ENCODE measurements at regions not wholly inside any gene's neighbourhood (a gene's known extent, or its start where the extent isn't known, plus 50 kb on each side); places are given as distances from the start of the nearest gene placed in this dataset.

DNA sequence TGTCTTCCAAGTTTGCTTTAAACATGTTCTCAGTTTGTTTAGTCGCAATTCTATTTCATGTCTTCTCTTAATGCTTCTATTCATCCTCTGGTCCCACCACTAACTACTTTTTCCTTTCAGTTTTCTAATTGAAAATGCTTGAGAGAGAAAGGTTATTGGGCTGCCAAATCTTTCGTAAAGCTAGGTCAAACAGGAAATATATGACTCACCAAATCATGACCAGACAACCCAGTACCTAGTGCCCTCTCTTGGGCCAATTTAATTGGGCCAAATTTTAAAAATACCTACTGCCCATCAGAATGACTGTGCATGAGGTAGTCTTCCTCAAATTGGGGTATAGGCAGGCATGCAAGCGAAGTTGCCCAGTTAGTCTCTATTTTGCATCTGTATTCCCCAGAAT lies 295.4 kb upstream of the PBX1 start:
- H3K27ac ChIP-seq (ENCODE audit: low read depth, low read length) = no peak overlapping the region
- H4K20me1 ChIP-seq (ENCODE audit: insufficient read depth, low read length) = no peaks in the 10 kb centered on the region
- TF ChIP-seq, protein P1, sequence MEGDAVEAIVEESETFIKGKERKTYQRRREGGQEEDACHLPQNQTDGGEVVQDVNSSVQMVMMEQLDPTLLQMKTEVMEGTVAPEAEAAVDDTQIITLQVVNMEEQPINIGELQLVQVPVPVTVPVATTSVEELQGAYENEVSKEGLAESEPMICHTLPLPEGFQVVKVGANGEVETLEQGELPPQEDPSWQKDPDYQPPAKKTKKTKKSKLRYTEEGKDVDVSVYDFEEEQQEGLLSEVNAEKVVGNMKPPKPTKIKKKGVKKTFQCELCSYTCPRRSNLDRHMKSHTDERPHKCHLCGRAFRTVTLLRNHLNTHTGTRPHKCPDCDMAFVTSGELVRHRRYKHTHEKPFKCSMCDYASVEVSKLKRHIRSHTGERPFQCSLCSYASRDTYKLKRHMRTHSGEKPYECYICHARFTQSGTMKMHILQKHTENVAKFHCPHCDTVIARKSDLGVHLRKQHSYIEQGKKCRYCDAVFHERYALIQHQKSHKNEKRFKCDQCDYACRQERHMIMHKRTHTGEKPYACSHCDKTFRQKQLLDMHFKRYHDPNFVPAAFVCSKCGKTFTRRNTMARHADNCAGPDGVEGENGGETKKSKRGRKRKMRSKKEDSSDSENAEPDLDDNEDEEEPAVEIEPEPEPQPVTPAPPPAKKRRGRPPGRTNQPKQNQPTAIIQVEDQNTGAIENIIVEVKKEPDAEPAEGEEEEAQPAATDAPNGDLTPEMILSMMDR (IDR thresholded peaks at IDR 0.05; ENCODE audit: extremely low read depth, low read depth, low read length) = no peak
- no peaks in the 10 kb centered on the region for H3K4me1 ChIP-seq (ENCODE audit: insufficient read depth, low read length)
- H3K9me3 ChIP-seq (ENCODE audit: low read depth, low read length) = no peaks in the 10 kb centered on the region
- no peak overlapping the region for H3K4me3 ChIP-seq (ENCODE audit: insufficient read depth, low read length)
- H3K79me2 ChIP-seq (ENCODE audit: insufficient read depth, low read length) = no peaks in the 10 kb centered on the region
- no peak for DNase-seq (ENCODE audit: insufficient read length, low spot score, missing footprints)
- no peaks in the 10 kb centered on the region for H3K36me3 ChIP-seq (ENCODE audit: insufficient read depth, low read length)
- no peaks in the 10 kb centered on the region for H3K27me3 ChIP-seq (ENCODE audit: insufficient read depth, low read length)
- H3K4me2 ChIP-seq (ENCODE audit: insufficient read depth, low read length) = no peak overlapping the region
- no peak overlapping the region for H2AFZ ChIP-seq (ENCODE audit: low read length)

DNA sequence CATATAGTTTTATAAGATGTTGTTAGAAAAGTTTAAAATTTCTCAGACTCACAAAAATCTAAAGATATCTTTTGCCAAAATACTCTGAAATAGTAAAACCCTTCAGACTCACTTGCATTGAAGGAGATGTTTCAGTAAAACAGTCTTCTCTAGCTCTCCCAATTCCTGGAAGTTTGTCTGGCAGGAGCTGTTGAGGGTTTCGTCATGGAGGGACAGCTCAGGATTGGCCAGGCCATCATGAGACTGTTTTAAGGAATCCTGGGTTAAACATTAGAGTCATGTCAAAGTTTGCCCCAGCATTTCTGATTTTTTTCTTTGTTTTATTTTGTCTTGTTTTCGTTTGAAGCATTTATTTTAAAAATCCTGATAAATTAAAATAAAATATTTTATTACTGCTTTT lies 293.8 kb upstream of the PBX1 start:
- DNase-seq (ENCODE audit: insufficient read length, low spot score, missing footprints) = no peak
- no peak overlapping the region for H3K4me2 ChIP-seq (ENCODE audit: insufficient read depth, low read length)
- H3K4me1 ChIP-seq (ENCODE audit: insufficient read depth, low read length) = no peaks in the 10 kb centered on the region
- H2AFZ ChIP-seq (ENCODE audit: low read length) = no peak overlapping the region
- H3K27me3 ChIP-seq (ENCODE audit: insufficient read depth, low read length) = no peaks in the 10 kb centered on the region
- no peaks in the 10 kb centered on the region for H3K9me3 ChIP-seq (ENCODE audit: low read depth, low read length)
- no peak overlapping the region for H3K4me3 ChIP-seq (ENCODE audit: insufficient read depth, low read length)
- H3K27ac ChIP-seq (ENCODE audit: low read depth, low read length) = no peak overlapping the region
- no peaks in the 10 kb centered on the region for H3K79me2 ChIP-seq (ENCODE audit: insufficient read depth, low read length)
- TF ChIP-seq, protein P1 (IDR thresholded peaks at IDR 0.05; ENCODE audit: extremely low read depth, low read depth, low read length) = no peak
- H4K20me1 ChIP-seq (ENCODE audit: insufficient read depth, low read length) = no peaks in the 10 kb centered on the region
- H3K36me3 ChIP-seq (ENCODE audit: insufficient read depth, low read length) = no peaks in the 10 kb centered on the region

DNA sequence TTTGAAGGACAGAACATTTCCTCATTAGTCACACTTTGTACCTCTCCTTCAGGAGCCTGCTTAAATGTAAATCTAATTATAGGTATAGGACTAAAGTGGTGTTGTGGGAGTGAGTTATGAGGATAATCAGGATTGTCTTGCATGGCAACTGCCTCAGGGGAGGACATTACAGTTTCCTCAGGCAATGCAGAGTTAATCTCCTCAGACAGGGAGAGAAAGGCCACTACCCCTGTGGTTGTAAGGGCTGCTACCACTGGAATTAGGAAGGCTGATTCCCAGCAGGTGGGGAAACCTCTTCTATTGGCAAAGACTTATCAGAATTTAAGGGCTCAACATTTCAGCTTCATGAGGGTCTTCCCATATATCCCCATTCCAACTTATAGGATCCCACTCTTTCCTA lies 286.8 kb upstream of the PBX1 start:
- no peaks in the 10 kb centered on the region for H3K4me1 ChIP-seq (ENCODE audit: insufficient read depth, low read length)
- H3K27me3 ChIP-seq (ENCODE audit: insufficient read depth, low read length) = no peaks in the 10 kb centered on the region
- no peak overlapping the region for H3K4me2 ChIP-seq (ENCODE audit: insufficient read depth, low read length)
- no peaks in the 10 kb centered on the region for H3K9me3 ChIP-seq (ENCODE audit: low read depth, low read length)
- H3K27ac ChIP-seq (ENCODE audit: low read depth, low read length) = no peak overlapping the region
- no peak for DNase-seq (ENCODE audit: insufficient read length, low spot score, missing footprints)
- H3K79me2 ChIP-seq (ENCODE audit: insufficient read depth, low read length) = no peaks in the 10 kb centered on the region
- no peaks in the 10 kb centered on the region for H4K20me1 ChIP-seq (ENCODE audit: insufficient read depth, low read length)
- no peak overlapping the region for H3K4me3 ChIP-seq (ENCODE audit: insufficient read depth, low read length)
- TF ChIP-seq, protein P1 (IDR thresholded peaks at IDR 0.05; ENCODE audit: extremely low read depth, low read depth, low read length) = no peak
- H2AFZ ChIP-seq (ENCODE audit: low read length) = no peak overlapping the region
- no peaks in the 10 kb centered on the region for H3K36me3 ChIP-seq (ENCODE audit: insufficient read depth, low read length)

DNA sequence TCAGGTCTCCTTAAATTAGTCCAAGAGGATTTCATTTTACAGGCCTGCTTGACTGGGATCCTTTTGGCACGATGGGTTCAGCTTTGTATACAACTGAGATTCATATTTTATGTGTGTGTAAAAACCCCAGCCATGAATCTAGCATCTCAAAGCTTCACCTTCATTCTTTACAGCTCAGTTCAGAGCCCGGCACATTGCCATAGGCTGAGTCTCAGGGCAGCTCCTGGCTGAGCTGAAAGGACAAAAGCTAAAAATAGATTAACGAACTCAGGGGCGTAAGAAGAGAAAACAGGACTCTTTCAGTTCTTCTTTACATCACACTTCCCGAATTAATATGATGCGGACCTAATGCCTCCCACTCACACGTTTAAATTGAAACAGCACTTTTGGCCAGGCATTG lies 262.8 kb upstream of the PBX1 start:
- no peak overlapping the region for H3K4me2 ChIP-seq (ENCODE audit: insufficient read depth, low read length)
- DNase-seq (ENCODE audit: insufficient read length, low spot score, missing footprints) = no peak

More for the DNA sequence above, 262.8 kb upstream of the PBX1 start:
- H3K4me1 ChIP-seq (ENCODE audit: insufficient read depth, low read length) = no peaks in the 10 kb centered on the region
- H3K4me3 ChIP-seq (ENCODE audit: insufficient read depth, low read length) = no peak overlapping the region
- H2AFZ ChIP-seq (ENCODE audit: low read length) = no peak overlapping the region
- H3K79me2 ChIP-seq (ENCODE audit: insufficient read depth, low read length) = no peaks in the 10 kb centered on the region
- TF ChIP-seq, protein P1 (IDR thresholded peaks at IDR 0.05; ENCODE audit: extremely low read depth, low read depth, low read length) = no peak
- no peaks in the 10 kb centered on the region for H3K9me3 ChIP-seq (ENCODE audit: low read depth, low read length)
- H3K27ac ChIP-seq (ENCODE audit: low read depth, low read length) = no peak overlapping the region
- no peaks in the 10 kb centered on the region for H4K20me1 ChIP-seq (ENCODE audit: insufficient read depth, low read length)
- no peaks in the 10 kb centered on the region for H3K27me3 ChIP-seq (ENCODE audit: insufficient read depth, low read length)
- no peaks in the 10 kb centered on the region for H3K36me3 ChIP-seq (ENCODE audit: insufficient read depth, low read length)
